Lung (tissue), 11 donors: ENCODE measurements at regions not wholly inside any gene's neighbourhood (a gene's known extent, or its start where the extent isn't known, plus 50 kb on each side); places are given as distances from the start of the nearest gene placed in this dataset.

Experiments used
- ATAC-seq: fragments of 200-7000 bp; cut with Tn5 transposase; one replicate; pipeline ENCODE4 v1.9.1; 2020; ENCODE audit warnings: moderate number of reproducible peaks; ENCODE audit not compliant: insufficient read depth, low FRiP score
- DNase-seq, 3 donors: peaks; one replicate each; pipeline ENCODE4 v3.0.0-alpha.2; 2013 to 2017
- H3K27ac ChIP-seq, 2 donors: one replicate each; pipeline ENCODE4 v1.5.1; 2013; ENCODE audit warnings: mild to moderate bottlenecking in 2 of 2, moderate library complexity in 2 of 2, control low read depth in 1 of 2, inconsistent platforms in 1 of 2, low read depth in 1 of 2, low read length in 1 of 2
- H3K27me3 ChIP-seq, 3 donors: one replicate each; pipeline ENCODE4 v1.5.1; 2013; ENCODE audit warnings: low read length in 2 of 3; ENCODE audit not compliant: control insufficient read depth in 3 of 3, insufficient read depth in 3 of 3
- H3K36me3 ChIP-seq, 4 donors: one replicate each; pipeline ENCODE4 v1.5.1; 2013; ENCODE audit warnings: low read length in 4 of 4, mild to moderate bottlenecking in 1 of 4, moderate library complexity in 1 of 4; ENCODE audit not compliant: control insufficient read depth in 4 of 4, insufficient read depth in 4 of 4
- H3K4me1 ChIP-seq, 5 donors: one replicate each; pipeline ENCODE4 v1.5.1; 2013; ENCODE audit warnings: low read length in 5 of 5, mild to moderate bottlenecking in 2 of 5, moderate library complexity in 1 of 5; ENCODE audit not compliant: control insufficient read depth in 5 of 5, insufficient read depth in 5 of 5
- H3K4me3 ChIP-seq: one replicate; pipeline ENCODE4 v1.5.1; 2013; ENCODE audit warnings: mild to moderate bottlenecking, control low read depth, moderate library complexity
- H3K9ac ChIP-seq, 2 donors: one replicate each; pipeline ENCODE4 v1.5.1; 2013; ENCODE audit warnings: low read length in 2 of 2, control low read depth in 1 of 2; ENCODE audit not compliant: insufficient read depth in 1 of 2
- H3K9me3 ChIP-seq, 4 donors: one replicate each; pipeline ENCODE4 v1.5.1; 2013; ENCODE audit warnings: low read length in 3 of 4, mild to moderate bottlenecking in 1 of 4, moderate library complexity in 1 of 4; ENCODE audit not compliant: control insufficient read depth in 4 of 4, insufficient read depth in 3 of 4
- WGBS, 2 donors: extraction: QIAGEN DNeasy Blood & Tissue Kit; methylation state at CpG; one replicate each; pipeline ENCODE4 v1.1.7; 2013; 5-methylcytosine and 5-hydroxymethylcytosine counted together
- TF ChIP-seq, protein P1 (sequence below): IDR thresholded peaks from 2 replicates; pipeline ENCODE4 v1.5.1; 2012; ENCODE audit warnings: mild to moderate bottlenecking; ENCODE audit errors: control extremely low read depth, extremely low read depth
- donor health status: control.
- donor health status: control.
- donor health status: Bipolar disorder and iron deficiency.
- donor health status: healthy.
- donor health status: DM: yes; HTN: yes; CAD: no.

- Histone ChIP-seq H3K27ac (no peak overlapping the region), H3K9ac (no peak overlapping the region), H3K4me3 (no peak overlapping the region), H3K4me1 (no peaks in the 10 kb centered on the region), H3K9me3 (no peaks in the 10 kb centered on the region), H3K27me3 (no peaks in the 10 kb centered on the region), H3K36me3 (no peaks in the 10 kb centered on the region)
- no peak for DNase-seq
- no peak for ATAC-seq
- TF ChIP-seq, protein P1, sequence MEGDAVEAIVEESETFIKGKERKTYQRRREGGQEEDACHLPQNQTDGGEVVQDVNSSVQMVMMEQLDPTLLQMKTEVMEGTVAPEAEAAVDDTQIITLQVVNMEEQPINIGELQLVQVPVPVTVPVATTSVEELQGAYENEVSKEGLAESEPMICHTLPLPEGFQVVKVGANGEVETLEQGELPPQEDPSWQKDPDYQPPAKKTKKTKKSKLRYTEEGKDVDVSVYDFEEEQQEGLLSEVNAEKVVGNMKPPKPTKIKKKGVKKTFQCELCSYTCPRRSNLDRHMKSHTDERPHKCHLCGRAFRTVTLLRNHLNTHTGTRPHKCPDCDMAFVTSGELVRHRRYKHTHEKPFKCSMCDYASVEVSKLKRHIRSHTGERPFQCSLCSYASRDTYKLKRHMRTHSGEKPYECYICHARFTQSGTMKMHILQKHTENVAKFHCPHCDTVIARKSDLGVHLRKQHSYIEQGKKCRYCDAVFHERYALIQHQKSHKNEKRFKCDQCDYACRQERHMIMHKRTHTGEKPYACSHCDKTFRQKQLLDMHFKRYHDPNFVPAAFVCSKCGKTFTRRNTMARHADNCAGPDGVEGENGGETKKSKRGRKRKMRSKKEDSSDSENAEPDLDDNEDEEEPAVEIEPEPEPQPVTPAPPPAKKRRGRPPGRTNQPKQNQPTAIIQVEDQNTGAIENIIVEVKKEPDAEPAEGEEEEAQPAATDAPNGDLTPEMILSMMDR = no peak
These were observed 518.8 kb downstream of the ADGRL2 start for GRCh38 chr1:82319546-82319945.

GRCh38 chr1:82318921-82319320, 518.2 kb downstream of the ADGRL2 start:
- WGBS, 2 donors = 86 to 92% methylated on average over 2 of the region's 2 CpGs
- ATAC-seq (no peak), DNase-seq (no peak)
- no peak overlapping the region for H3K27ac ChIP-seq
- H3K4me3 ChIP-seq = no peak overlapping the region
- TF ChIP-seq, protein P1 = no peak
- H3K9ac ChIP-seq = no peak overlapping the region
- no peaks in the 10 kb centered on the region for H3K27me3 ChIP-seq
- H3K36me3 ChIP-seq = no peaks in the 10 kb centered on the region
- no peaks in the 10 kb centered on the region for H3K4me1 ChIP-seq
- H3K9me3 ChIP-seq = no peaks in the 10 kb centered on the region

DNA sequence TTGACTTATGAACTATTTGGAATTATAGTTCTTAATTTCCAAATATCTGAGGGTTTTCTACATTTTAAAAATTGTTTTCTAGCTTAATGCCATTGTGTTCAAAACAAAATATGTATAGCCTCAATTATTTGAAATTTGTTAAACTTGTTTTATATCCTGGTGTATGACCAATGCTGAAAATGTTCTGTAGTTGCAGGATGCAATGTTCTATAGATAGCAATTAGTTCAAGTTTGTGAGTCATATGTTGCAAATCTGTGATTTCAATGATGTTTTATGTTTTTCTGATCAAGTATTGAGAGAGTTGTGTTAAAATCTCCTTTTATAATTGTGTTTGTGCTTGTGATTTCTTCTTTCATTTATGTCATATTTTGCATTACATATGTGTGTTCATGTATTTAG, 517.5 kb downstream of the ADGRL2 start:
- H3K36me3 ChIP-seq = no peaks in the 10 kb centered on the region
- H3K27me3 ChIP-seq = no peaks in the 10 kb centered on the region
- no peak overlapping the region for H3K9ac ChIP-seq
- H3K4me3 ChIP-seq = no peak overlapping the region
- H3K4me1 ChIP-seq = no peaks in the 10 kb centered on the region
- ATAC-seq (no peak), DNase-seq (no peak)
- no peak overlapping the region for H3K27ac ChIP-seq
- TF ChIP-seq, protein P1 = no peak
- H3K9me3 ChIP-seq = no peaks in the 10 kb centered on the region

GRCh38 chr1:82317671-82318070, 516.9 kb downstream of the ADGRL2 start:
- TF ChIP-seq, protein P1 = no peak

More at GRCh38 chr1:82317671-82318070, 516.9 kb downstream of the ADGRL2 start:
- H3K27ac ChIP-seq = no peak overlapping the region
- WGBS, 2 donors = 97 to 98% methylated on average over 1 of the region's 1 CpG
- DNase-seq (no peak), ATAC-seq (no peak)
- no peaks in the 10 kb centered on the region for H3K36me3 ChIP-seq
- no peak overlapping the region for H3K4me3 ChIP-seq
- H3K27me3 ChIP-seq = no peaks in the 10 kb centered on the region
- H3K4me1 ChIP-seq = no peaks in the 10 kb centered on the region
- no peaks in the 10 kb centered on the region for H3K9me3 ChIP-seq
- no peak overlapping the region for H3K9ac ChIP-seq
